ENCODE measurements at regions not wholly inside any gene's neighbourhood (a gene's known extent, or its start where the extent isn't known, plus 50 kb on each side); places are given as distances from the start of the nearest gene placed in this dataset.
"Not testable (repeated sequence)": the region's sequence is repeated elsewhere in the genome, so short reads cannot be mapped to it uniquely, and the experiment has no call there.

GRCh38 chr6:86154852-86155251 is 512.2 kb upstream of the SYNCRIP start:
- no peaks in the 10 kb centered on the region for H3K36me3 ChIP-seq (ENCODE audit: control insufficient read depth, insufficient read depth, low read length)
- no peak overlapping the region for H3K4me3 ChIP-seq (ENCODE audit: low read depth, low read length)
- TF ChIP-seq, protein P1, sequence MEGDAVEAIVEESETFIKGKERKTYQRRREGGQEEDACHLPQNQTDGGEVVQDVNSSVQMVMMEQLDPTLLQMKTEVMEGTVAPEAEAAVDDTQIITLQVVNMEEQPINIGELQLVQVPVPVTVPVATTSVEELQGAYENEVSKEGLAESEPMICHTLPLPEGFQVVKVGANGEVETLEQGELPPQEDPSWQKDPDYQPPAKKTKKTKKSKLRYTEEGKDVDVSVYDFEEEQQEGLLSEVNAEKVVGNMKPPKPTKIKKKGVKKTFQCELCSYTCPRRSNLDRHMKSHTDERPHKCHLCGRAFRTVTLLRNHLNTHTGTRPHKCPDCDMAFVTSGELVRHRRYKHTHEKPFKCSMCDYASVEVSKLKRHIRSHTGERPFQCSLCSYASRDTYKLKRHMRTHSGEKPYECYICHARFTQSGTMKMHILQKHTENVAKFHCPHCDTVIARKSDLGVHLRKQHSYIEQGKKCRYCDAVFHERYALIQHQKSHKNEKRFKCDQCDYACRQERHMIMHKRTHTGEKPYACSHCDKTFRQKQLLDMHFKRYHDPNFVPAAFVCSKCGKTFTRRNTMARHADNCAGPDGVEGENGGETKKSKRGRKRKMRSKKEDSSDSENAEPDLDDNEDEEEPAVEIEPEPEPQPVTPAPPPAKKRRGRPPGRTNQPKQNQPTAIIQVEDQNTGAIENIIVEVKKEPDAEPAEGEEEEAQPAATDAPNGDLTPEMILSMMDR (IDR thresholded peaks at IDR 0.05; ENCODE audit: insufficient read depth, low read length, severe bottlenecking), result no peak
- DNase-seq (ENCODE audit: low read depth) (no peak), FAIRE-seq (no peak)
- no peaks in the 10 kb centered on the region for H3K27me3 ChIP-seq (ENCODE audit: control insufficient read depth, insufficient read depth, low read length)

- DNase-seq (ENCODE audit: low read depth), result no peak
- no peaks in the 10 kb centered on the region for H3K36me3 ChIP-seq (ENCODE audit: control insufficient read depth, insufficient read depth, low read length)
- TF ChIP-seq, protein P1 (IDR thresholded peaks at IDR 0.05; ENCODE audit: insufficient read depth, low read length, severe bottlenecking), result no peak
- H3K27me3 ChIP-seq (ENCODE audit: control insufficient read depth, insufficient read depth, low read length), result no peaks in the 10 kb centered on the region
- no peak for FAIRE-seq
- H3K4me3 ChIP-seq (ENCODE audit: low read depth, low read length), result no peak overlapping the region
Observed at GRCh38 chr6:86153521-86153920, 510.8 kb upstream of the SYNCRIP start.

- H3K4me3 ChIP-seq (ENCODE audit: low read depth, low read length), result no peak overlapping the region
- H3K27me3 ChIP-seq (ENCODE audit: control insufficient read depth, insufficient read depth, low read length), result no peaks in the 10 kb centered on the region
- no peak for DNase-seq (ENCODE audit: low read depth)
- FAIRE-seq, result peak; percentile 36
- no peaks in the 10 kb centered on the region for H3K36me3 ChIP-seq (ENCODE audit: control insufficient read depth, insufficient read depth, low read length)
- TF ChIP-seq, protein P1 (IDR thresholded peaks at IDR 0.05; ENCODE audit: insufficient read depth, low read length, severe bottlenecking), result no peak
Observed at GRCh38 chr6:86152546-86152945, 509.9 kb upstream of the SYNCRIP start.

DNA sequence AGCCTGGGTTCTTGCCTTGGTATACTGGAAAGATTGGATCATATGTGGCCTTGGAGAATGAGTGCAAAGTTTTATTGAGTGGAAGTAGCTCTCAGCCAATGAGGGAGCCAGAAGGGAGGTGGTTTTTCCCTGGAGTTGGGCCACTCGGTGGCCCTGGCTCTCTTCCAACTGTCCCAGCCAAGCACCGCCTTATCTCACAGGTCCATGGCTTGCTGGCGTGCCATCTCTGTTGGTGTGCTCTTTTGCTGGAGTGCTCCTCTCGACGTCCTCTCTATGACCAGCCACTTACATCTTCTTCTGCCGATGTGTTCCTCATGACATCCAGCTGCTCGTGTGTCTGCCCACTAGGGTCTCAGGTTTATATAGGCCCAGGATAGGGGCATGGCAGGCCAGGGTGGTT is 505.9 kb upstream of the SYNCRIP start:
- Histone ChIP-seq H3K27me3 (ENCODE audit: control insufficient read depth, insufficient read depth, low read length) (no peaks in the 10 kb centered on the region), H3K4me3 (ENCODE audit: low read depth, low read length) (no peak overlapping the region), H3K36me3 (ENCODE audit: control insufficient read depth, insufficient read depth, low read length) (no peaks in the 10 kb centered on the region)
- FAIRE-seq, result no peak
- no peak for DNase-seq (ENCODE audit: low read depth)
- TF ChIP-seq, protein P1 (IDR thresholded peaks at IDR 0.05; ENCODE audit: insufficient read depth, low read length, severe bottlenecking), result no peak

GRCh38 chr6:86147859-86148258 is 505.2 kb upstream of the SYNCRIP start:
- TF ChIP-seq, protein P1 (IDR thresholded peaks at IDR 0.05; ENCODE audit: insufficient read depth, low read length, severe bottlenecking), result no peak
- FAIRE-seq, result no peak

GRCh38 chr6:86147311-86147710 is 504.6 kb upstream of the SYNCRIP start:
- no peak overlapping the region for H3K4me3 ChIP-seq (ENCODE audit: low read depth, low read length)
- no peaks in the 10 kb centered on the region for H3K36me3 ChIP-seq (ENCODE audit: control insufficient read depth, insufficient read depth, low read length)
- TF ChIP-seq, protein P1 (IDR thresholded peaks at IDR 0.05; ENCODE audit: insufficient read depth, low read length, severe bottlenecking), result no peak
- H3K27me3 ChIP-seq (ENCODE audit: control insufficient read depth, insufficient read depth, low read length), result no peaks in the 10 kb centered on the region
- DNase-seq (ENCODE audit: low read depth) (no peak), FAIRE-seq (no peak)

More at GRCh38 chr6:86147859-86148258, 505.2 kb upstream of the SYNCRIP start:
- DNase-seq (ENCODE audit: low read depth), result no peak
- Histone ChIP-seq H3K27me3 (ENCODE audit: control insufficient read depth, insufficient read depth, low read length) (no peaks in the 10 kb centered on the region), H3K36me3 (ENCODE audit: control insufficient read depth, insufficient read depth, low read length) (no peaks in the 10 kb centered on the region), H3K4me3 (ENCODE audit: low read depth, low read length) (no peak overlapping the region)

DNA sequence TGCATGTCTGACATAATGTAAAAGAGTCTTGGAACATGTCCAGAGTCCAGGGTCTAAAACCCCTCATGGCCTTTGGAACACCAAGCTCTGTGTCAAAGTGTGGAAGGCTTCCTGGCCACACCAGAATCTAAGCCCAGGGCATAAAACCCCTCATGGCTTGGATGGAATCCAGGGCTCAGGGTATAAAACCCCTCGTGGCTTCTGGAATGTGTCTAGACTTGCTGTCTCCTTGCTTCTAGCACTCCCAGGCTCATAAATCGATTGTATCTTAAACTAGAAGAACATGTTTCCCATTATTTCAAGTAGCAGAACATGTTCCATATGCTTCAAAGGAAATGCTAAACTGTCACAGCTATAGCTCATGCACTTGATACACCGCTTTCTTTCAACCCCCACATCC is 504.1 kb upstream of the SYNCRIP start:
- DNase-seq (ENCODE audit: low read depth); H3K4me3 ChIP-seq (ENCODE audit: low read depth, low read length); FAIRE-seq; H3K27me3 ChIP-seq (ENCODE audit: control insufficient read depth, insufficient read depth, low read length); H3K36me3 ChIP-seq (ENCODE audit: control insufficient read depth, insufficient read depth, low read length): not testable (repeated sequence)
